ENCODE measurements at regions not wholly inside any gene's neighbourhood (a gene's known extent, or its start where the extent isn't known, plus 50 kb on each side); places are given as distances from the start of the nearest gene placed in this dataset.

DNA sequence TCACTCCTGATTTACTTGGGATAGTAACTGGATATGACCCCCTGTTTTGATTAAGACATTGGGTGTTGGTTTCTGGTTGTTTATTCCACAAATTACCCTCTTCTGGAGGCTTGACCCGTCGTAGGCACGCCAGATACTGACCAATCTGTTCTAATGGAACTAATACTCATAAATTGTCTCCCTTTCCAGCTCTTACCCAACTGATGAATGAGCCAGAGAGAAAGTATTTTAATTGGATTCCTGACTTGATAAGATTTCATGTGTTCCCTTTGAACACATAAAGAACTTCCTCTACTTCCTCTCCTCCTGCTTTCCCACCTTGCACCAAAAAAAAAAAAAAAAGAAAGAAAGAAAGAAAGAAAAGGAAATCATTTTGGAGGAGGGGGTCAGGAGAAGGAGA lies 340.9 kb downstream of the PCNX1 start:
- TF ChIP-seq NFE2L2 (IDR thresholded peaks at IDR 0.05; ENCODE audit: low read depth, low read length) (no peak), RAD21 (IDR thresholded peaks at IDR 0.05; ENCODE audit: low read length) (no peak), CEBPB (IDR thresholded peaks at IDR 0.05; ENCODE audit: low read depth, low read length) (peak; percentile 71)
- TF ChIP-seq, protein P1, sequence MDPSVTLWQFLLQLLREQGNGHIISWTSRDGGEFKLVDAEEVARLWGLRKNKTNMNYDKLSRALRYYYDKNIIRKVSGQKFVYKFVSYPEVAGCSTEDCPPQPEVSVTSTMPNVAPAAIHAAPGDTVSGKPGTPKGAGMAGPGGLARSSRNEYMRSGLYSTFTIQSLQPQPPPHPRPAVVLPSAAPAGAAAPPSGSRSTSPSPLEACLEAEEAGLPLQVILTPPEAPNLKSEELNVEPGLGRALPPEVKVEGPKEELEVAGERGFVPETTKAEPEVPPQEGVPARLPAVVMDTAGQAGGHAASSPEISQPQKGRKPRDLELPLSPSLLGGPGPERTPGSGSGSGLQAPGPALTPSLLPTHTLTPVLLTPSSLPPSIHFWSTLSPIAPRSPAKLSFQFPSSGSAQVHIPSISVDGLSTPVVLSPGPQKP (IDR thresholded peaks at IDR 0.05; ENCODE audit: borderline replicate concordance, low read depth, low read length): no peak
- peak overlapping the region; percentile 37 for H2AK5ac ChIP-seq (ENCODE audit: low read depth, low read length)
- H2AK9ac ChIP-seq (replicated peaks; ENCODE audit: low read depth, low read length, poor library complexity): no peak overlapping the region
- dilution Hi-C loops (cut with HindIII; ENCODE audit: low sequenced_read_pairs, unreplicated experiment): no loop called here
- intact Hi-C loops (cut with micrococcal nuclease): no loop called here
- H2BK20ac ChIP-seq (ENCODE audit: low read depth, low read length): peak overlapping the region; percentile 21; the same call in 1 of the 2 replicates
- no peak overlapping the region; the same call in 1 of the 2 replicates for H3K14ac ChIP-seq (replicated peaks; ENCODE audit: low read depth, low read length)
- H3K9me3 ChIP-seq (ENCODE audit: control insufficient read depth, insufficient read depth, low read length): no peaks in the 10 kb centered on the region
- H3K79me1 ChIP-seq (ENCODE audit: low read depth in 1 of 2, low read length in 2 of 2): no peaks in the 10 kb centered on the region
- peak overlapping the region; percentile 36; the same call in 1 of the 2 replicates for H3K27ac ChIP-seq (ENCODE audit: insufficient read depth, low read length)
- in situ Hi-C loops (cut with MboI; ENCODE audit: low sequenced_read_pairs): no loop called here
- CTCF ChIA-PET: no interaction called here
- peak overlapping the region; percentile 21 to 45; a peak in 3 of 4 replicates for H4K8ac ChIP-seq (ENCODE audit: low read depth in 2 of 2, low read length in 2 of 2)
- ATAC-seq (ENCODE audit: low read depth): peak; percentile 63
- no peak overlapping the region for H3K9ac ChIP-seq (ENCODE audit: low read depth, low read length)
- peak overlapping the region; percentile 84; the same call in 2 of the 3 replicates for H2BK15ac ChIP-seq (ENCODE audit: low read depth, low read length)
- peak overlapping the region; percentile 65 for H2BK120ac ChIP-seq (ENCODE audit: low read depth, low read length)
- no peaks in the 10 kb centered on the region for H4K20me1 ChIP-seq (ENCODE audit: insufficient read depth, low read length)
- no peak overlapping the region for H2AFZ ChIP-seq (replicated peaks; ENCODE audit: low read length, poor library complexity)
- H3K23ac ChIP-seq (ENCODE audit: low read depth, low read length): no peak overlapping the region
- POLR2A ChIA-PET (ENCODE audit: unreplicated experiment): no interaction called here
- H3K18ac ChIP-seq (ENCODE audit: low read depth, low read length): peak overlapping the region; percentile 95; the same call in 1 of the 2 replicates
- H4K91ac ChIP-seq (ENCODE audit: insufficient read depth, low read depth, low read length): peak overlapping the region; percentile 55
- BruUV-seq (replicated peaks): no TSS peak
- peak overlapping the region; percentile 7; the same call in 1 of the 2 replicates for H3K4me2 ChIP-seq (ENCODE audit: low read depth, low read length)
- peak overlapping the region; percentile 66; the same call in 1 of the 2 replicates for H3K4ac ChIP-seq (ENCODE audit: low read depth, low read length)
- H3K4me1 ChIP-seq (ENCODE audit: control insufficient read depth, insufficient read depth, low read length): peaks cover 18% of the 10 kb centered on the region
- peaks cover 9% of the 10 kb centered on the region for H3K9me1 ChIP-seq (ENCODE audit: insufficient read depth, low read length)
- H4K5ac ChIP-seq (ENCODE audit: low read depth, low read length): peak overlapping the region; percentile 59; the same call in 1 of the 2 replicates
- no peak overlapping the region for H3K4me3 ChIP-seq (ENCODE audit: insufficient read depth, low read depth, low read length)
- WGBS, 2 experiments (ENCODE audit: extremely low coverage in 2 of 2, insufficient read length in 1 of 2): no CpG with 5 or more reads among the region's 3 CpGs
- DNase-seq: peak; percentile 65
- no peak overlapping the region for H3K56ac ChIP-seq (ENCODE audit: extremely low read depth, insufficient read depth, low read length)
- H3K36me3 ChIP-seq (ENCODE audit: control insufficient read depth, insufficient read depth, low read length): no peaks in the 10 kb centered on the region
- peak overlapping the region; percentile 46 for H2BK5ac ChIP-seq (ENCODE audit: low read depth, low read length, poor library complexity, severe bottlenecking)
- H3K27me3 ChIP-seq (ENCODE audit: control insufficient read depth, insufficient read depth, low read length): no peaks in the 10 kb centered on the region
